T-helper 2 cell treated with Interferon-gamma antibody and Interleukin-4, amounts not matched to agents 5 μg/mL and 100 μg/mL, for 36 hours (primary cell): ENCODE measurements at regions not wholly inside any gene's neighbourhood (a gene's known extent, or its start where the extent isn't known, plus 50 kb on each side); places are given as distances from the start of the nearest gene placed in this dataset.
"Not testable (repeated sequence)": the region's sequence is repeated elsewhere in the genome, so short reads cannot be mapped to it uniquely, and the experiment has no call there.

ENCODE experiments used
- DNase-seq: peaks from one replicate; pipeline ENCODE4 v3.0.0; 2021; ENCODE audit warnings: low spot score
- H3K27ac Mint-ChIP-seq: one replicate; pipeline ENCODE4 v1.8.0; 2021; ENCODE audit warnings: mild to moderate bottlenecking, mixed read lengths
- H3K27me3 Mint-ChIP-seq: one replicate; pipeline ENCODE4 v1.8.0; 2021; ENCODE audit warnings: low read depth, mixed read lengths
- H3K36me3 Mint-ChIP-seq: one replicate; pipeline ENCODE4 v1.8.0; 2021; ENCODE audit warnings: low read depth, mixed read lengths
- H3K4me1 Mint-ChIP-seq: one replicate; pipeline ENCODE4 v1.8.0; 2021; ENCODE audit warnings: low read depth, mixed read lengths
- H3K4me3 Mint-ChIP-seq: one replicate; pipeline ENCODE4 v1.8.0; 2022; ENCODE audit warnings: mild to moderate bottlenecking, moderate library complexity, mixed read lengths
- H3K9me3 Mint-ChIP-seq: one replicate; pipeline ENCODE4 v1.8.0; 2021; ENCODE audit warnings: mixed read lengths

DNA sequence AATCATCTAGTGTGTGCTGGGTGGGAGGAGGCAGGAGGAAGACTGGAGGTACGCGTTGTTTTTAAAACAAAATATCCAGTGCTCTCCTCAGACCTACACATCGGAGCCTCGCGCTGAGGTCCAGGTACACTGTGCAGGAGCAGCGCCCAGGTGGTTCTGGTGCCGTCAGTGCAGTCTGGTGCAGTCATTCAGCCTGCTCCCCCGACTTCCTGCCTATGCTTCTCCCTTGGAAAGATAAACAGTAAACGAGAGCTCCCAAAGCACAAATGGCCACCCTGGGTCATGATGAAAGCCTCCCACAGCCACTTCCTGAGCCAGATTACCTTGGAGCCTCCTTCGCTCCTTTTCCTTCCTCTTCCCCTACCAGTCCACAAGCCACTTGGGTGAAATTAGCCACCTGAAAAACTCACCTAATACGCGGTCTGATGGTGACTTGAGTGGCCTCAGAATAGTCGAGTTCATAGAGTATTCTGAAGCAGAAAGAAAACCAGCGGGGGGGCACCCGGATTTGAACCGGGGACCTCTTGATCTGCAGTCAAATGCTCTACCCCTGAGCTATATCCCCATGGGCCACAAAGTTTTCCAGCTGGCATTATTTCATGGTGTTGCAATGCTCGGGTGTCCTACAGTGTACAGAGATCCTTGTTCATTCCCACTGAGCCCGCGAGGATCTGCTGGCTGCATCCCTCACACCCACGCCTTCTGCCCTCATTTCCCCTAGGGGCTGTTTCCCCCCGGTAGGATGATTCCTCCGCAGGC lies 82.5 kb downstream of the ZNF467 start:
- no peaks in the 10 kb centered on the region for H3K9me3 Mint-ChIP-seq
- no peak overlapping the region for H3K4me3 Mint-ChIP-seq
- H3K4me1 Mint-ChIP-seq = no peaks in the 10 kb centered on the region
- no peak for DNase-seq
- H3K36me3 Mint-ChIP-seq = no peaks in the 10 kb centered on the region
- peaks cover 53% of the 10 kb centered on the region for H3K27me3 Mint-ChIP-seq
- H3K27ac Mint-ChIP-seq = no peak overlapping the region

- Mint-ChIP-seq H3K27me3 (peaks cover 48% of the 10 kb centered on the region), H3K4me3 (no peak overlapping the region), H3K4me1 (no peaks in the 10 kb centered on the region), H3K36me3 (no peaks in the 10 kb centered on the region), H3K27ac (no peak overlapping the region), H3K9me3 (no peaks in the 10 kb centered on the region)
- no peak for DNase-seq
Observed at GRCh38 chr7:149689291-149689721, 84.1 kb downstream of the ZNF467 start.

- peaks cover 49% of the 10 kb centered on the region for H3K27me3 Mint-ChIP-seq
- no peaks in the 10 kb centered on the region for H3K9me3 Mint-ChIP-seq
- H3K36me3 Mint-ChIP-seq = no peaks in the 10 kb centered on the region
- no peak for DNase-seq
- no peak overlapping the region for H3K27ac Mint-ChIP-seq
- no peaks in the 10 kb centered on the region for H3K4me1 Mint-ChIP-seq
- H3K4me3 Mint-ChIP-seq = no peak overlapping the region
Observed at GRCh38 chr7:149688836-149689235, 84.6 kb downstream of the ZNF467 start.

GRCh38 chr7:149687820-149688219 lies 85.6 kb downstream of the ZNF467 start:
- H3K27me3 Mint-ChIP-seq = peaks cover 39% of the 10 kb centered on the region
- not testable (repeated sequence) for H3K9me3 Mint-ChIP-seq, H3K36me3 Mint-ChIP-seq, H3K4me1 Mint-ChIP-seq, DNase-seq, H3K4me3 Mint-ChIP-seq, H3K27ac Mint-ChIP-seq

- no peak overlapping the region for H3K27ac Mint-ChIP-seq
- DNase-seq = no peak
- H3K9me3 Mint-ChIP-seq = no peaks in the 10 kb centered on the region
- H3K4me3 Mint-ChIP-seq = no peak overlapping the region
- H3K36me3 Mint-ChIP-seq = no peaks in the 10 kb centered on the region
- H3K4me1 Mint-ChIP-seq = no peaks in the 10 kb centered on the region
- H3K27me3 Mint-ChIP-seq = peaks cover 44% of the 10 kb centered on the region
Observed at GRCh38 chr7:149686449-149686848, 86.9 kb downstream of the ZNF467 start.

DNA sequence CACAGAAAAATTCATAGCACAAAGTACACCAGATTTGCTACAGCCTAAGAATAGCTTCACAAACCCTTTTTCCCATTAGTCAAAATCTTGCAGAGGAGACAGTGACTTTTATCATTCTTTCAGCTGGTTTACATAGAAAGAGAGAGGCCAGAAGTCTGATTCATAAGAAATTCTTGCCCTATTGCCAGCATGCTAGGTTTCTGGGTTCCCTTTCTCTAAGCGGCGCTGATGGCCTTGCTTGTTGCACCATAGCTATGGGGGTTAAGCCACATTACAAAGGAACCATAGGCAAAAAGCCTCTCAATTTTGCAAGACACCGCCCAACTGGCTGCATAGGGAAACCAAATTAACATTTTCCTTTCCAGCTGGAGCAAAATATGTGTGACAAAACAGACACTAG lies 87.4 kb downstream of the ZNF467 start:
- H3K27me3 Mint-ChIP-seq = peaks cover 44% of the 10 kb centered on the region
- no peak overlapping the region for H3K27ac Mint-ChIP-seq
- no peaks in the 10 kb centered on the region for H3K4me1 Mint-ChIP-seq
- no peaks in the 10 kb centered on the region for H3K36me3 Mint-ChIP-seq
- no peak overlapping the region for H3K4me3 Mint-ChIP-seq
- DNase-seq = no peak
- no peaks in the 10 kb centered on the region for H3K9me3 Mint-ChIP-seq

DNA sequence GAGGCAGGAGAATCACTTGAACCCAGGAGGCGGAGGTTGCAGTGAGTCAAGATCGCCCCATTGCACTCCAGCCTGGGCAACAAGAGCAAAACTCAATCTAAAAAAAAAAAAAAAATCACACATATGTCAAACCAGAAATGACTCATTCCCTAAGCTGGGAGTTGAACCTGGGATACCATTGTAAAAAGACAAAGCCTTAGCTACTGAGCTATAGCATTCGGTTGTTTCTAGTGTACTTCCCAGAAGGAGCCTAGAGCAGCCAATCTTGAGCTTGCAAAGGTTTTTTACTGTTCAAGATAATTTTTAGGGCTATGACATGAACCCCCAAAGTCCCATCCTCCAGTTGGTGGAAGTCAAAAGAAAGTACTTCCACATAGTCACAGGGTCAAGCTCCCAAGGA lies 87.9 kb downstream of the ZNF467 start:
- Mint-ChIP-seq H3K36me3 (no peaks in the 10 kb centered on the region), H3K27ac (no peak overlapping the region), H3K4me1 (no peaks in the 10 kb centered on the region), H3K27me3 (peaks cover 44% of the 10 kb centered on the region), H3K4me3 (no peak overlapping the region), H3K9me3 (no peaks in the 10 kb centered on the region)
- no peak for DNase-seq

DNA sequence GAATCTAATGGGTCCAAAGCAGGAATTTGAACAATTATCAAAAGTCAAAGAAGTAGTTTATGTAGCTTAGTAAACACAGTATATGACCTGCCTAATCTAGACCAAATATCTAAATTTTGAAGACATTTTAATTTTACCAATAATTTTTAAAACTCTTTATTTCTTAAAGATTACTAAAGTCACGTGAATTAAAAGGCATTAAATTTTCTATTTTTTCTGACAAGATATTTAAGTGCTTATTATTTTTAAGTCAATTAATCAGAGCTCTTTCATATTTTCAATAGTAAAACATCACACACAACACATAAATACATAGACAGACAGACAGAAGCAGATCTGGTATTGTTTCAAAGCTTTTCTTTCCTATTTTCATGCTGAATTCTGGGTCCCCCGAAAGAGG lies 89.5 kb downstream of the ZNF467 start:
- peaks cover 36% of the 10 kb centered on the region for H3K27me3 Mint-ChIP-seq
- H3K4me3 Mint-ChIP-seq = no peak overlapping the region
- H3K27ac Mint-ChIP-seq = no peak overlapping the region
- no peaks in the 10 kb centered on the region for H3K36me3 Mint-ChIP-seq
- no peak for DNase-seq
- no peaks in the 10 kb centered on the region for H3K4me1 Mint-ChIP-seq
- no peaks in the 10 kb centered on the region for H3K9me3 Mint-ChIP-seq

- no peak overlapping the region for H3K27ac Mint-ChIP-seq
- H3K4me1 Mint-ChIP-seq = no peaks in the 10 kb centered on the region
- H3K36me3 Mint-ChIP-seq = no peaks in the 10 kb centered on the region
- no peaks in the 10 kb centered on the region for H3K9me3 Mint-ChIP-seq
- no peak for DNase-seq
- no peak overlapping the region for H3K4me3 Mint-ChIP-seq
- H3K27me3 Mint-ChIP-seq = peaks cover 37% of the 10 kb centered on the region
Observed at GRCh38 chr7:149683181-149683580, 90.2 kb downstream of the ZNF467 start.

- no peak for DNase-seq
Observed at GRCh38 chr7:149682038-149682437, 91.3 kb downstream of the ZNF467 start.

GRCh38 chr7:149681274-149681673 lies 92.1 kb downstream of the ZNF467 start:
- DNase-seq = no peak
- no peaks in the 10 kb centered on the region for H3K9me3 Mint-ChIP-seq
- H3K36me3 Mint-ChIP-seq = no peaks in the 10 kb centered on the region
- H3K4me1 Mint-ChIP-seq = no peaks in the 10 kb centered on the region
- peaks cover 42% of the 10 kb centered on the region for H3K27me3 Mint-ChIP-seq
- H3K4me3 Mint-ChIP-seq = no peak overlapping the region
- no peak overlapping the region for H3K27ac Mint-ChIP-seq

More at GRCh38 chr7:149682038-149682437, 91.3 kb downstream of the ZNF467 start:
- H3K4me1 Mint-ChIP-seq = no peaks in the 10 kb centered on the region
- no peaks in the 10 kb centered on the region for H3K36me3 Mint-ChIP-seq
- H3K9me3 Mint-ChIP-seq = no peaks in the 10 kb centered on the region
- H3K27me3 Mint-ChIP-seq = peaks cover 42% of the 10 kb centered on the region
- no peak overlapping the region for H3K27ac Mint-ChIP-seq
- H3K4me3 Mint-ChIP-seq = no peak overlapping the region

GRCh38 chr7:149680331-149681025 lies 92.9 kb downstream of the ZNF467 start:
- Mint-ChIP-seq H3K4me1 (no peaks in the 10 kb centered on the region), H3K9me3 (no peaks in the 10 kb centered on the region), H3K27me3 (peaks cover 42% of the 10 kb centered on the region), H3K36me3 (no peaks in the 10 kb centered on the region), H3K27ac (no peak overlapping the region), H3K4me3 (no peak overlapping the region)
- DNase-seq = no peak

GRCh38 chr7:149674728-149675385 lies 98.5 kb downstream of the ZNF467 start:
- H3K4me3 Mint-ChIP-seq, H3K9me3 Mint-ChIP-seq, DNase-seq, H3K27ac Mint-ChIP-seq, H3K4me1 Mint-ChIP-seq, H3K36me3 Mint-ChIP-seq: not testable (repeated sequence)
- H3K27me3 Mint-ChIP-seq = peaks cover 43% of the 10 kb centered on the region

- H3K27ac Mint-ChIP-seq = no peak overlapping the region
- no peaks in the 10 kb centered on the region for H3K36me3 Mint-ChIP-seq
- H3K9me3 Mint-ChIP-seq = no peaks in the 10 kb centered on the region
- no peak for DNase-seq
- peaks cover 42% of the 10 kb centered on the region for H3K27me3 Mint-ChIP-seq
- H3K4me3 Mint-ChIP-seq = no peak overlapping the region
- H3K4me1 Mint-ChIP-seq = peaks cover 2% of the 10 kb centered on the region
Observed at GRCh38 chr7:149673006-149673405, 100.4 kb downstream of the ZNF467 start.
